Erythroblast (primary cell): ENCODE measurements at regions not wholly inside any gene's neighbourhood (a gene's known extent, or its start where the extent isn't known, plus 50 kb on each side); places are given as distances from the start of the nearest gene placed in this dataset.
A peak's percentile ranks its signal among the peaks of the same experiment; 100 is the strongest.

Experiments used
- DNase-seq, 2 experiments: peaks; one replicate each; lab custom pipeline; 2025; lab: John Stamatoyannopoulos, UW
- GATA1 ChIP-seq: IDR thresholded peaks from 2 replicates; pipeline ENCODE4 v1.6.1; 2011; ENCODE audit warnings: low read depth, mild to moderate bottlenecking, control low read depth, low read length, moderate library complexity
- POLR2A ChIP-seq: IDR thresholded peaks from 2 replicates; pipeline ENCODE4 v1.6.1; 2011; ENCODE audit warnings: mild to moderate bottlenecking, low read length

DNA sequence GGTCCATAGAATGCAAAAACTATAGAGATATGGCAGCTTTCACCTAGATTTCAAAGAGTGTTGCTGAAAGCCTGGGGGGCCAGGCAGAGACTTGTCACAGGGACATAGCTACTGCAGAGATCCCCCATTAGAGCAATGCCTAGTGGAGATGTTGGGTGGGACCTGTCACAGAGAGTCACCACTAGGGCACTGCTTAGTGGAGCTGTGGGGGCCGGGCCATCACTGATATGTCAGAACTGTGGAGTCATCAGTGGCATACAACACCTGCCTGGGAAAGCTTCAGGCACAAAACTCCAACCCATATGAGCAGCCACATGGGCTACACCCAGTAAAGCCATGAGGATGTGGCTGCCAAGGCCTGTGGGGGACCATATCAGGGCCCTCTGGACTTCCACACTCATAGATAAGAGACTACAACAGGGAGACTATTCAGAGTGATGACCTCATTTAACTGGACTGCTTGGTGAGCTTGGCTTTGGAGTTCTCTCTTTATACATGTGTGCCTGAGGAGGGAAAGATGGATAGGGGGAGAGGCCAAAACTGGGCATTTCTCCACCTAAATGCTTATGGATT lies 176.3 kb downstream of the ZNF621 start:
- TF ChIP-seq GATA1 (no peak), POLR2A (no peak)
- peak in 1 of 2 experiments; percentile 25 for DNase-seq

DNA sequence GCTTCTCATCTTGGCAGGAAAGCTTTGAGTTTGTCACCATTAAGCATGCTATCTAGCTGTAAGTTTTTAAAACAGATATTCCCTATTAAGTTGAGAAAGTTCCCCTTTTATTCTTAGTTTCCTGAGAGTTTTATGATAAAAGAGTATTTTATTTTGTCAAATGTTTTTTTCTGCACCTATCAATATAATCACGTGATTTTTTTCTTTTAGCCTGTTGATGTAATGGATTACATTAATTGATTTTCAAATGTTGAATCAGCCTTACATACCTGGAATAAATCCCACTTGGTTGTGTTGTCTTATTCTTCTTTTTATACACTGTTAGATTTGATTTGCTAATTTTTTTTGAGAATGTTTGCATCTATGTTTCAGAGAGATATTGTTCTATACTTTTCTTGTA lies 179.5 kb downstream of the ZNF621 start:
- TF ChIP-seq POLR2A, result no peak
- no peak for TF ChIP-seq GATA1
- DNase-seq, result no peak

DNA sequence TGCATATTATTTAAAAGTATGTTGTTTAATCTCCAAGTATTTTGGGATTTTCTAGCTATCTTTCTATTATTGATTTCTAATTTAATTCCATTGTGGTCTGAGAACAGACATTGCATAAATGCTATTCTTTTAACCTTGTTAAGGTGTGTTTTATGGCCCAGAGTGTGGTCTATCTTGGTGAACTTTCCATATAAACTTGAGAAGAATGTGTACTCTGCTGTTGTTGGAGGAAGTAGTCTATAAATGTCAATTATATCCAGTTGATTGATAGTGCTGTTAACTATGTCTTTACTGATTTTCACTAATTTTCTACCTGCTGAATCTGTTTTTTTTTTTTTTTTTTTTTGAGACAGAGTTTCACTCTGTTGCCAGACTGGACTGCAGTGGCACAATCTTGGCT lies 180.9 kb downstream of the ZNF621 start:
- no peak for DNase-seq
- TF ChIP-seq GATA1, result no peak
- no peak for TF ChIP-seq POLR2A

DNA sequence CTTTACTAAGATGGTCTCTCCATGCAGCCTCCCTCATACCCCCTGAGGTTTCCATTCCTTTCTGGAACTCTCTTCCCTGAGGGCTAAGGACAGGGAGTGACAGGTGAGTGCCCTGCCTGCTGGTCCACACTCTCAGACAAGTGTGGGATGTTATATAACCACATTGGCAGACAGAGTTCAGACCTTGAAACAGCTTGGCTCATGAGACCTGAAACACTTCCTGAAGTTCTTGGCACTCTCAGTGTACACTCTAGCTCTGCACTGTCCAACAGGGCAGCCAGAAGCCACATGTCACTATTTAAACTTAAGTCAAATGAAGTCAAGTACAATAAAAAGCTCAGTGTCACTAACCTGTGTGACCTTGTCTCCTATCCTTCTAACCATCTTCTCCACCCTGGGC lies 188.5 kb downstream of the ZNF621 start:
- TF ChIP-seq GATA1 (no peak), POLR2A (no peak)
- DNase-seq, result no peak

DNA sequence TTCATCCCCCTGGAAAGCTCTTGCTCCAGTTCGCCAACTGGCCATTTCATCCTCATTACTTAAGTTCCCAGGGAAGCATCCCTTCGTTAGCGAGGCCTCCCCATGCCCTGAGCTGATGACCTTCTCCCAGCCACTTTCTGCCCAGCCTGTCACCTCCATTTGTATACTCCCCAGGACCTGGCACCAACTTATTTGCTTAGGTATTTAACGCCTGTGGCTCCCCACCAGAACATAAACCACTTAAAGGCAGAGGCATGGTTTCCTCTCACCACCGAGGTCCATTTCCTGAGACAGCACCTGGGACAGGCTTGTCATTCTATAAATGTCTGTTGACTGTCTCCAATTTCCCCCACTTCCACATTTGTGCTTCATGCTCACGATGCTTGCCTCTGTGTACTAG lies 189.0 kb downstream of the ZNF621 start:
- no peak for DNase-seq
- no peak for TF ChIP-seq POLR2A
- no peak for TF ChIP-seq GATA1

DNA sequence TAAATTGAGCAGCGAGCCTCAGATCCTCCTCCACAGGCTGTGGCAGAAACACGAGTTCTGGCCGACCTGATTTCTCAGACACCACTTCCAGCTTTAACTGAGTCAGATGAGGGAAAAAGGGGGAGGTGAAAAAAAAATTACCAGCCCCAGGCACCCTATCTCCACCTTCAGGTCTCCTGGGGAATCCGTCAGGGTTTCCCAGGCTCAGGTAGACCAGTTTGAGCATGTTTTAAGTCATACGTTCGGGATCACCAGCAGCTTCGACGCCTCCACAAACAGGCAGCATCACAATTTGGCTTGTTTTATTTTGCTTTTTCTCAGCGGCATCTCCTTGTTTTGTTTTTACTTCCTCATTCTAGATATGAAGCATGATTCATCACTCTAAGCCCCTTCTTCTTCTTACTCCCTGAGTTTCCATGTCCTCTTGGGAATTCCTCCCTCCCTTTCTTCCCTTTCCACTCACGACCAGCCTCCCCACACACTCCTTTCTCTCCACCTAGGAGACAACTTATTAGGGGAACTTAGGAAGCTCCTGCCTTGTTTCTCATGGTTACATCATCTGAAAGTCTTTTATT lies 190.1 kb downstream of the ZNF621 start:
- peak in 1 of 2 experiments; percentile 4 for DNase-seq
- TF ChIP-seq POLR2A (no peak), GATA1 (no peak)

DNA sequence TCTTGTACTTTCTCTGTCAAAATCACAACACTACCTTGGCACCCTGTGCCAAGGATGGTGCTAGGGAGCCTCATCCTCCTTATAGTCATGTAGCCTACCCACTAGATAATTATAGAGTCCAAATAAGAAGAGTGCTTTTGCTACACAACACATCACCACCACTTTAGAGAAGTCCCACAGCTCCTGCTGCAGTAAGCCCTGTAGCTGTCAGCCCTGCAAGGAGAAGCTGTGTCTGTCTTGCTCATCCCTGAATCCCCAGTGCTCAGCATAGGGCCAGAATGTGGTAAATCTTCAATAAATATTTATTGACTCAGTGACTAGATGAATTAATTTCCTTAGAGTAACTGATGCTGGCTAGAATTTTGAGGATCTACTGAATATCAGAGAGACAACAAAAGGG lies 190.8 kb downstream of the ZNF621 start:
- DNase-seq, result no peak
- TF ChIP-seq POLR2A (no peak), GATA1 (no peak)

DNA sequence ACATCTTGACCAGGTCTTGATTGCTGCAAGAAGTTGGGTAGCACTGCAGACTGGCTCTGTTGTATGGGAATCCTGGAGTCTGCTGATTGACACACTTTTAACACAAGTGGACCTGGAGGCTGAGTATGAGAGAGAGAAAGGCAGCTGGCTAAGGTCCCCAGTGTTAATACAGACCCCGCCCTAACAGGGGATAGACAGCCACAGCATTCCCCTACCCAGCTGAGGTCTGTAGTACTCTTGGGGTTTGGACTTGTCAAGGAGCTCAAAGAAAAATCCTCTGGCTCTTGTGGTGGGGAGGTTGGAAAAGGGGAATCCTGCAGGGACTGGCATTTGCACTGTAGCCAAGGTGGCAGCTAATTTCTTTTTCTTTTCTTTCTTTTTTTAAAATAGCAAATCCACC lies 192.7 kb downstream of the ZNF621 start:
- no peak for DNase-seq

DNA sequence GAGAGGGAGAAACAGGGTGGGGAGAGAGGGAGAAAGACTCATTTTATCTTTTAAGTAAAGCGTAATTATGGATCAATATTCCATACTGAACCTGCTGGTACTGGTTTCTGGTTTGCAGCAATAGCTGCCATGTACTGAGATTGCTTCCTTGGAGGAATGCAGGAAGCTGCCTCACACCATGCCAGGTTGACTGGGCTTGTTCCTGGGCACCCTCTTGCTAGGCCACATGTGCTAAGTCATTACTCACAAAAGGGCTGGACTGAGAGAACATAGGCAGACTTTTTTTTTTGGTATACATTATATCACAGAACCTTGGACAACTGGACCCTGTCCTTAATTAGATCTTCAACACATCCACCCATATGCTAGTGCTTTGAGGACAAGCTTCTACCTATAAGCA lies 193.4 kb downstream of the ZNF621 start:
- DNase-seq, result no peak
- TF ChIP-seq POLR2A (no peak), GATA1 (no peak)

More for the DNA sequence above, 192.7 kb downstream of the ZNF621 start:
- no peak for TF ChIP-seq POLR2A

DNA sequence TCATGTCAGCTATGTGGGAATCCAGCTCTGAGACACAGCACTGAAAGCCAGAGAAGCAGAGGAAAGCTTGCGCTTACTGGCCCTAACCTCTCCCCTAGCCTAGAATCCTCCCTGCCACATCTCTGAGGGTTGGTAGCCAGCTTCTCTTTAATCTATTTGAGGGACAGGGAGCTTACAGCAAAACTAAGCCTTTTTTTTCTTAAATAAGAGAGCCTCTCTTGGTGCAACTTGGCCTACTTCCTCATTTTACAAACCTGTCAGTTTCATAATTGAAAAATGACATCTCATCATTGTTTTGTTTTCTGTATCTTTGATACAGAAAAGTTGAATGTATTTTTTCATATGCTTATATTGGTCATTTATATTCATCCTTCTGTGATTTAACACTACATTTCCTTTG lies 193.9 kb downstream of the ZNF621 start:
- TF ChIP-seq GATA1, result no peak
- no peak for TF ChIP-seq POLR2A

DNA sequence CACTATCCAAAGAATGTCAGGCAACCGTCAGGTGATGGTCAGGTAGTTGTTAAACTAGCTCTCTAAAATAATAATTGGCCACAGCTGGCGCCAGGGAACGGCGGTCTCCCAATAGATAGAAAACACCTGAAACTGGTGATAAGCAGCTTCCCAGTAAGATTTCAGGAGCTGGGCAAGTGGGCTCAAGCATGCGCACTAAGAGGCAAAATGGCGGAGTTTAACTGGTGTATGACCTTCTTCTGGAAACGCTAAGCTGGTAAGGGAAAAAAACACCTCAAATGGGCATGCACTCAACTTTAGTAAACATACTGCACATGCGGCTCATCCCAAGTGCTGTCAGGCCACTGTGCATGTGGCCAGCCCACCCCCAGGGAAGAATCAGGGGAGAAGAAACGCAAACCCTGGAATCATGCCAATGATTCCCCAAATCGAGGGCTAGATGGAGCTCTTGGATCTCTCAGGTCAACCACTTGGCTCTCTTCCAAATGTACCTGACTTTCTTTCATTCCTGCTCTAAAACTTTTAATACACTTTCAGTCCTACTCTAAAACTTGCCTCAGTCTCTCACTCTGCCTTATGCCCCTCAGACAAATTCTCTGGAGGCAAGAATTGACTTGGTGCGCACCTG lies 195.0 kb downstream of the ZNF621 start:
- TF ChIP-seq POLR2A (no peak), GATA1 (no peak)
- DNase-seq, result peak in 1 of 2 experiments; percentile 6

More for the DNA sequence above, 193.9 kb downstream of the ZNF621 start:
- no peak for DNase-seq

DNA sequence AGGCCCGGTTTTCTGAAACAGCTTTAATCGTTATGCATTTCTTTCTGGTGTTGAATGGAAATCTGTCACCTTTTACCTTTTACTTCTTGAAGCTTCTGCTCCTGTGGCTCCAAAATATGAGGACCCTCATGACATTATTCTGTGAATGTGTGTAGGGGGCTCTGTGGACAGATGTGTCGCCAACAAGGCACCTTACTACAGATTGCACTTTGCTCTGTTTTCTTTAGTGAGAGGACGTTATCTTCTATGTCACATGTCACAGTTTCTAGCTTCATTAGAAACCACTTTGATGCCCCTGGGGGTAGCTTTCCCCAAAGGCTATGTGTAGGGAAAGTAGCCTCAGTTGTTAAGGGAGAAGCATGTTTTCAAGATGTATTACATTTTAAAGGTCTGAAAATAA lies 195.6 kb downstream of the ZNF621 start:
- no peak for DNase-seq
- TF ChIP-seq GATA1 (no peak), POLR2A (no peak)

DNA sequence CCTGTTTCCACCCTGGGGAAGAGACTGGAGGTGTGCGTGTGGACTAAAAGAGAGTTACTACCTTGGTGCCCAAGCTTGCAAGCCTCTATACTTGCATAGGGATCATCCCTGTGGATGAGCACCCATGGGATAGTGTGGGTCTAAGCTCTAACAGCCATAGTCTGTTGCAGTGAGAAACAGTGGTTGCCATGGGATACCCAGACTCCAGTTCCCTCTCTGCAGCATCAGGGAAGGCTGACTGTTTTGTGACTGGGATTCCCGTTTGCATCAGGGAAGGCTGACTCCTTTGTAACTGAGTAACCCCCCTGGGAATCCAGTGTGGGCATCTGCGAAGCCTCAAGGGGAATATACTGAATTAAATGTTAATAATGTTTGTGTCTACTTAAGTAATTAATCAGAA lies 196.1 kb downstream of the ZNF621 start:
- no peak for DNase-seq
- no peak for TF ChIP-seq GATA1
- TF ChIP-seq POLR2A, result no peak

DNA sequence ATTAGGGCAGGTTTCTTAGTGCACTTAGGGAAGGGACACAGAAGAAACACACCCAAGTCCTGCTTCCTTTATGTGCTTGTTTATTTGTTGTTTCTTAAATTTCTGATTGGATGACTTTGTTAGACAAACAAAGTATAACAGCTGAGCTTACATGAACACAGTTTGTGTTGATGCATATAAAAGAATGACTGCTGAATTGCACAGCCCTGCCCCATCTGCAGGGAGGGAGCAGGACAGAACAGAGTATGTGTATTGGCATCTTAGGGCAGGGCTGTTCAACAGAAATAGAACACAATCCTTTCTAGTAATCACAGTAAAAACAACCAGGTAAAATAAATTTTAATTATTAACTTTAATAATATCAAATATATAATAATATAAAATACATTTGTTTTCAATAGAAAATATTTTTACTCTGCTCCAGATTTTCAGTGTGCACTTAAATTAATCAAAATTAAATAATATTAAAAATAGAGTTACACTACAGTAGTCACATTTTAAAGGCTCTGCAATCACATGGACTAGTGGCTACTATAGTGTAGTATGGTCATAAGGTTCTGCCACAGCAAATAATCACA lies 198.4 kb downstream of the ZNF621 start:
- TF ChIP-seq POLR2A (no peak), GATA1 (no peak)
- no peak for DNase-seq
